ENCODE measurements at regions not wholly inside any gene's neighbourhood (a gene's known extent, or its start where the extent isn't known, plus 50 kb on each side); places are given as distances from the start of the nearest gene placed in this dataset.
A peak's percentile ranks its signal among the peaks of the same experiment; 100 is the strongest.

GRCh38 chr11:126113963-126114362, 51.3 kb upstream of the CDON start:
- peak overlapping the region; percentile 46 for H4K91ac ChIP-seq (ENCODE audit: low read depth, low read length)
- no peak overlapping the region for H3K9ac ChIP-seq (ENCODE audit: low read length)
- no peak overlapping the region for H3K14ac ChIP-seq (ENCODE audit: low read length)
- H4K8ac ChIP-seq (ENCODE audit: low read depth, low read length) = no peak overlapping the region
- no peak overlapping the region for H2BK5ac ChIP-seq (ENCODE audit: low read depth, low read length, poor library complexity)
- DNase-seq = no peak
- WGBS (ENCODE audit: extremely low coverage, insufficient coverage, insufficient read length) = no CpG with 5 or more reads among the region's 4 CpGs
- H3K4ac ChIP-seq (ENCODE audit: low read depth, low read length) = no peak overlapping the region
- peak overlapping the region; percentile 53 for H2BK12ac ChIP-seq (ENCODE audit: low read length)
- H2BK120ac ChIP-seq (ENCODE audit: insufficient read depth, low read length, poor library complexity) = no peak overlapping the region
- H3K18ac ChIP-seq (ENCODE audit: low read length) = no peak overlapping the region
- H3K4me1 ChIP-seq (ENCODE audit: control insufficient read depth in 1 of 2, insufficient read depth in 2 of 2, low read length in 2 of 2) = peaks cover 41 to 58% of the 10 kb centered on the region in 2 experiments
- H3K9me3 ChIP-seq (ENCODE audit: insufficient read depth, low read depth, low read length) = peaks cover 4% of the 10 kb centered on the region
- no peak overlapping the region for H3K4me3 ChIP-seq (ENCODE audit: low read depth, low read length)
- H3K4me2 ChIP-seq (ENCODE audit: low read length) = no peak overlapping the region
- H3K27ac ChIP-seq (ENCODE audit: low read depth, low read length) = no peak overlapping the region
- H3K79me1 ChIP-seq (ENCODE audit: low read length) = peaks cover 19% of the 10 kb centered on the region
- H4K12ac ChIP-seq (ENCODE audit: low read depth, low read length) = no peak overlapping the region
- no peak overlapping the region for H3K23ac ChIP-seq (ENCODE audit: low read length)
- H3K36me3 ChIP-seq (ENCODE audit: control insufficient read depth in 1 of 2, insufficient read depth in 2 of 2, low read length in 2 of 2) = no peaks in the 10 kb centered on the region
- no peaks in the 10 kb centered on the region for H3K79me2 ChIP-seq (ENCODE audit: control insufficient read depth, insufficient read depth, low read length, poor library complexity)
- no peak overlapping the region for H2AFZ ChIP-seq (ENCODE audit: insufficient read depth, low read length, poor library complexity)
- no peak overlapping the region for H2AK5ac ChIP-seq (ENCODE audit: low read length)
- H3K27me3 ChIP-seq (ENCODE audit: insufficient read depth, low read length) = no peaks in the 10 kb centered on the region

DNA sequence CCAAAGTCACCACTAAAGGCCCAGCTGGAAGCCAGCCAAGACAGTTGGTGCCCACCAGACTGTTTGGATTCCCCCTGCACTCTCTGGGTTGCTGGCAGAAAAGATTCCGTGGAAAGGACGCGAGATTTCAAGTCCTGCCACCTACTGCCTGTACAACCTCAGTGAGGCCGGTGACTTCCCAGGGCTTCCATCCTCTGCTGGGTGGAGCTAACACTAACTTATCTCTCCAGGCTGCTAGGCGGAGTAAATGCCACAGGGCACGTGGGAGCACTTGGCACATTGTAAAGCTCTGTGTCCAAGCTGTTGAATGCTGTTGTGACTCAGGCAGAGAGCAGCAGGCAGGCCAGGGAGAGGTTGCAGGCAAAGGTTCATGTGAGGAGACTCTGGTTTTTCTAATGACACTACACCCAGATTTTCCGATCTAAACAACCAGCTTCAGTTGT, 50.9 kb upstream of the CDON start:
- H4K8ac ChIP-seq (ENCODE audit: low read depth, low read length) = no peak overlapping the region
- no peaks in the 10 kb centered on the region for H3K79me2 ChIP-seq (ENCODE audit: control insufficient read depth, insufficient read depth, low read length, poor library complexity)
- H3K14ac ChIP-seq (ENCODE audit: low read length) = no peak overlapping the region
- no peak overlapping the region for H2BK5ac ChIP-seq (ENCODE audit: low read depth, low read length, poor library complexity)
- no peak overlapping the region for H3K27ac ChIP-seq (ENCODE audit: low read depth, low read length)
- no peak overlapping the region for H2BK12ac ChIP-seq (ENCODE audit: low read length)
- no peak overlapping the region for H3K23ac ChIP-seq (ENCODE audit: low read length)
- H3K4me3 ChIP-seq (ENCODE audit: low read depth, low read length) = no peak overlapping the region
- no CpG with 5 or more reads among the region's 7 CpGs for WGBS (ENCODE audit: extremely low coverage, insufficient coverage, insufficient read length)
- H3K27me3 ChIP-seq (ENCODE audit: insufficient read depth, low read length) = no peaks in the 10 kb centered on the region
- peaks cover 3% of the 10 kb centered on the region for H3K9me3 ChIP-seq (ENCODE audit: insufficient read depth, low read depth, low read length)
- no peak overlapping the region for H3K4me2 ChIP-seq (ENCODE audit: low read length)
- no peaks in the 10 kb centered on the region for H3K36me3 ChIP-seq (ENCODE audit: control insufficient read depth in 1 of 2, insufficient read depth in 2 of 2, low read length in 2 of 2)
- no peak overlapping the region for H3K4ac ChIP-seq (ENCODE audit: low read depth, low read length)
- no peak overlapping the region for H3K9ac ChIP-seq (ENCODE audit: low read length)
- H4K12ac ChIP-seq (ENCODE audit: low read depth, low read length) = no peak overlapping the region
- peaks cover 19% of the 10 kb centered on the region for H3K79me1 ChIP-seq (ENCODE audit: low read length)
- no peak overlapping the region for H3K18ac ChIP-seq (ENCODE audit: low read length)
- H3K4me1 ChIP-seq (ENCODE audit: control insufficient read depth in 1 of 2, insufficient read depth in 2 of 2, low read length in 2 of 2) = peaks cover 41 to 56% of the 10 kb centered on the region in 2 experiments
- H2AFZ ChIP-seq (ENCODE audit: insufficient read depth, low read length, poor library complexity) = no peak overlapping the region
- peak; percentile 30 to 48 for DNase-seq
- H4K91ac ChIP-seq (ENCODE audit: low read depth, low read length) = peak overlapping the region; percentile 46
- H2AK5ac ChIP-seq (ENCODE audit: low read length) = no peak overlapping the region
- no peak overlapping the region for H2BK120ac ChIP-seq (ENCODE audit: insufficient read depth, low read length, poor library complexity)

- no peak overlapping the region for H3K14ac ChIP-seq (ENCODE audit: low read length)
- peaks cover 41 to 56% of the 10 kb centered on the region in 2 experiments for H3K4me1 ChIP-seq (ENCODE audit: control insufficient read depth in 1 of 2, insufficient read depth in 2 of 2, low read length in 2 of 2)
- no peak overlapping the region for H2AFZ ChIP-seq (ENCODE audit: insufficient read depth, low read length, poor library complexity)
- no peak overlapping the region for H3K4me2 ChIP-seq (ENCODE audit: low read length)
- H3K23ac ChIP-seq (ENCODE audit: low read length) = no peak overlapping the region
- no peak overlapping the region for H3K18ac ChIP-seq (ENCODE audit: low read length)
- H2BK5ac ChIP-seq (ENCODE audit: low read depth, low read length, poor library complexity) = no peak overlapping the region
- H3K36me3 ChIP-seq (ENCODE audit: control insufficient read depth in 1 of 2, insufficient read depth in 2 of 2, low read length in 2 of 2) = no peaks in the 10 kb centered on the region
- H3K79me1 ChIP-seq (ENCODE audit: low read length) = peaks cover 19% of the 10 kb centered on the region
- H3K4ac ChIP-seq (ENCODE audit: low read depth, low read length) = no peak overlapping the region
- no CpG with 5 or more reads among the region's 9 CpGs for WGBS (ENCODE audit: extremely low coverage, insufficient coverage, insufficient read length)
- H2AK5ac ChIP-seq (ENCODE audit: low read length) = peak overlapping the region; percentile 51
- H3K27ac ChIP-seq (ENCODE audit: low read depth, low read length) = no peak overlapping the region
- H2BK12ac ChIP-seq (ENCODE audit: low read length) = peak overlapping the region; percentile 2
- no peak overlapping the region for H3K9ac ChIP-seq (ENCODE audit: low read length)
- peaks cover 3% of the 10 kb centered on the region for H3K9me3 ChIP-seq (ENCODE audit: insufficient read depth, low read depth, low read length)
- peak overlapping the region; percentile 16 for H2BK120ac ChIP-seq (ENCODE audit: insufficient read depth, low read length, poor library complexity)
- H3K79me2 ChIP-seq (ENCODE audit: control insufficient read depth, insufficient read depth, low read length, poor library complexity) = no peaks in the 10 kb centered on the region
- no peak overlapping the region for H4K12ac ChIP-seq (ENCODE audit: low read depth, low read length)
- no peak overlapping the region for H4K8ac ChIP-seq (ENCODE audit: low read depth, low read length)
- H4K91ac ChIP-seq (ENCODE audit: low read depth, low read length) = peak overlapping the region; percentile 4
- H3K4me3 ChIP-seq (ENCODE audit: low read depth, low read length) = no peak overlapping the region
- DNase-seq = no peak
- no peaks in the 10 kb centered on the region for H3K27me3 ChIP-seq (ENCODE audit: insufficient read depth, low read length)
Observed at GRCh38 chr11:126113012-126113411, 50.3 kb upstream of the CDON start.

DNA sequence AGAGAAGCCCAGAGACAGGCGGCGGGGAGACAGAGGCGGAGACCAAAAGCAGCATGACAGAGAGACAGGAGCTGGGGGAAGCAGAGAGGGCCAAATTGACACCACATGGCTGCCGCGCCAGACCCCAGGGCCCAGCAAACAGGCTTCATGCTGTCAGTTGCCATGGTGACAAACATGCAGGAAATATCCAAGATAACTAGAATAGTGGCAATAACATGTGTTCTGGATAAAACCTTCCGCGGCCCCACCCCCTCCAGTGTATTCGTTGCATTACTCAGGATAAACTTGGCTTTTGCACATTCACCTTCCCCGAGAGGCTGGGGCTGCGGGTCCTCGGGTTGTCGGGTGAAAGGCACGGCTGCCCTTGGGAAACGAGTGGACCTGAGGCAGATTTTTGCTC, 49.9 kb upstream of the CDON start:
- H3K4me3 ChIP-seq (ENCODE audit: low read depth, low read length) = no peak overlapping the region
- H3K27me3 ChIP-seq (ENCODE audit: insufficient read depth, low read length) = no peaks in the 10 kb centered on the region
- H2BK5ac ChIP-seq (ENCODE audit: low read depth, low read length, poor library complexity) = no peak overlapping the region
- H4K12ac ChIP-seq (ENCODE audit: low read depth, low read length) = no peak overlapping the region
- peak overlapping the region; percentile 5 for H3K18ac ChIP-seq (ENCODE audit: low read length)
- no peaks in the 10 kb centered on the region for H3K36me3 ChIP-seq (ENCODE audit: control insufficient read depth in 1 of 2, insufficient read depth in 2 of 2, low read length in 2 of 2)
- H4K91ac ChIP-seq (ENCODE audit: low read depth, low read length) = peak overlapping the region; percentile 52
- no peak overlapping the region for H3K9ac ChIP-seq (ENCODE audit: low read length)
- no peak overlapping the region for H2BK12ac ChIP-seq (ENCODE audit: low read length)
- H3K27ac ChIP-seq (ENCODE audit: low read depth, low read length) = no peak overlapping the region
- H2AFZ ChIP-seq (ENCODE audit: insufficient read depth, low read length, poor library complexity) = no peak overlapping the region
- H2AK5ac ChIP-seq (ENCODE audit: low read length) = no peak overlapping the region
- peak overlapping the region; percentile 40 for H2BK120ac ChIP-seq (ENCODE audit: insufficient read depth, low read length, poor library complexity)
- H3K23ac ChIP-seq (ENCODE audit: low read length) = no peak overlapping the region
- no peak overlapping the region for H3K4me2 ChIP-seq (ENCODE audit: low read length)
- peaks cover 19% of the 10 kb centered on the region for H3K79me1 ChIP-seq (ENCODE audit: low read length)
- DNase-seq = no peak
- H3K4me1 ChIP-seq (ENCODE audit: control insufficient read depth in 1 of 2, insufficient read depth in 2 of 2, low read length in 2 of 2) = peaks cover 41 to 56% of the 10 kb centered on the region in 2 experiments
- H3K9me3 ChIP-seq (ENCODE audit: insufficient read depth, low read depth, low read length) = peaks cover 3% of the 10 kb centered on the region
- H3K79me2 ChIP-seq (ENCODE audit: control insufficient read depth, insufficient read depth, low read length, poor library complexity) = no peaks in the 10 kb centered on the region
- no peak overlapping the region for H3K14ac ChIP-seq (ENCODE audit: low read length)
- no CpG with 5 or more reads among the region's 14 CpGs for WGBS (ENCODE audit: extremely low coverage, insufficient coverage, insufficient read length)
- H4K8ac ChIP-seq (ENCODE audit: low read depth, low read length) = no peak overlapping the region
- H3K4ac ChIP-seq (ENCODE audit: low read depth, low read length) = no peak overlapping the region

Data from trophoblast cell (in vitro differentiated cells and primary cell).